ENCODE measurements at regions not wholly inside any gene's neighbourhood (a gene's known extent, or its start where the extent isn't known, plus 50 kb on each side); places are given as distances from the start of the nearest gene placed in this dataset.

- no peak for DNase-seq
These were observed 200.7 kb downstream of the MYCN start for GRCh38 chr2:16140771-16141640.

- no peak for DNase-seq
These were observed 199.6 kb downstream of the MYCN start for GRCh38 chr2:16139663-16140615.

GRCh38 chr2:16138811-16139662 is 198.7 kb downstream of the MYCN start:
- no peak for DNase-seq

- DNase-seq = no peak
These were observed 196.9 kb downstream of the MYCN start for GRCh38 chr2:16137080-16137755.

GRCh38 chr2:16136461-16137035 is 196.2 kb downstream of the MYCN start:
- DNase-seq = no peak

GRCh38 chr2:16135913-16136310 is 195.6 kb downstream of the MYCN start:
- no peak for DNase-seq

GRCh38 chr2:16135196-16135912 is 195.0 kb downstream of the MYCN start:
- no peak for DNase-seq

- DNase-seq = no peak
These were observed 194.3 kb downstream of the MYCN start for GRCh38 chr2:16134436-16135165.

- no peak for DNase-seq
These were observed 190.6 kb downstream of the MYCN start for GRCh38 chr2:16130906-16131400.

- no peak for DNase-seq
These were observed 190.2 kb downstream of the MYCN start for GRCh38 chr2:16130541-16130880.

- no peak for DNase-seq
These were observed 189.6 kb downstream of the MYCN start for GRCh38 chr2:16129716-16130540.

- no peak for DNase-seq
These were observed 188.6 kb downstream of the MYCN start for GRCh38 chr2:16128746-16129610.

GRCh38 chr2:16127958-16128357 is 187.6 kb downstream of the MYCN start:
- no peak for DNase-seq

- no peak for DNase-seq
These were observed 187.1 kb downstream of the MYCN start for GRCh38 chr2:16127276-16127940.

GRCh38 chr2:16126517-16127275 is 186.3 kb downstream of the MYCN start:
- no peak for DNase-seq

GRCh38 chr2:16125614-16126516 is 185.5 kb downstream of the MYCN start:
- no peak for DNase-seq
